GM12872 (cell line): ENCODE measurements at regions not wholly inside any gene's neighbourhood (a gene's known extent, or its start where the extent isn't known, plus 50 kb on each side); places are given as distances from the start of the nearest gene placed in this dataset.

Source experiments
- CTCF ChIP-seq: IDR thresholded peaks from 3 replicates; pipeline ENCODE4 v1.5.1; 2011; ENCODE audit warnings: low read depth, mild to moderate bottlenecking, low read length, moderate library complexity; ENCODE audit not compliant: insufficient read depth

GRCh38 chr5:165104611-165105010 lies 1599.2 kb downstream of the MAT2B start:
- TF ChIP-seq CTCF, result no peak

- no peak for TF ChIP-seq CTCF
Observed at GRCh38 chr5:165108809-165109208, 1603.4 kb downstream of the MAT2B start.

- TF ChIP-seq CTCF, result no peak
Observed at GRCh38 chr5:165119175-165119574, 1613.8 kb downstream of the MAT2B start.

GRCh38 chr5:165126598-165126997 lies 1621.2 kb downstream of the MAT2B start:
- no peak for TF ChIP-seq CTCF

- TF ChIP-seq CTCF, result no peak
Observed at GRCh38 chr5:165127941-165128340, 1622.5 kb downstream of the MAT2B start.

GRCh38 chr5:165130656-165131055 lies 1625.2 kb downstream of the MAT2B start:
- TF ChIP-seq CTCF, result no peak

- TF ChIP-seq CTCF, result no peak
Observed at GRCh38 chr5:165134155-165134554, 1628.7 kb downstream of the MAT2B start.

- TF ChIP-seq CTCF, result no peak
Observed at GRCh38 chr5:165135565-165135964, 1630.1 kb downstream of the MAT2B start.
